ENCODE measurements at regions not wholly inside any gene's neighbourhood (a gene's known extent, or its start where the extent isn't known, plus 50 kb on each side); places are given as distances from the start of the nearest gene placed in this dataset.

GRCh38 chr22:45093609-45094008 is 70.1 kb upstream of the NUP50 start:
- TF ChIP-seq SMC3 (IDR thresholded peaks at IDR 0.05; ENCODE audit: low read depth, low read length) (no peak), MAX (IDR thresholded peaks at IDR 0.05; ENCODE audit: low read depth) (no peak), GATA2 (CRISPR knock-in tag; IDR thresholded peaks at IDR 0.05) (no peak), CTCF (IDR thresholded peaks at IDR 0.05) (no peak)

Measured in SK-N-SH (cell line).